ENCODE measurements at regions not wholly inside any gene's neighbourhood (a gene's known extent, or its start where the extent isn't known, plus 50 kb on each side); places are given as distances from the start of the nearest gene placed in this dataset.

- TF ChIP-seq USF2 (IDR thresholded peaks at IDR 0.05; ENCODE audit: low read length) (no peak), CTBP2 (IDR thresholded peaks at IDR 0.05; ENCODE audit: borderline replicate concordance, insufficient read depth, insufficient read length, low read length) (no peak), SUZ12 (IDR thresholded peaks at IDR 0.05; ENCODE audit: low read length) (no peak), KDM1A (IDR thresholded peaks at IDR 0.05; ENCODE audit: borderline replicate concordance, low read length) (no peak), CBX8 (IDR thresholded peaks at IDR 0.05; ENCODE audit: borderline replicate concordance, low read depth, low read length) (no peak), HDAC6 (IDR thresholded peaks at IDR 0.05; ENCODE audit: low read depth, low read length) (no peak), RAD21 (IDR thresholded peaks at IDR 0.05 in 1 of 2, conservative IDR thresholded peaks at IDR 0.05 in 1 of 2; ENCODE audit: low read depth in 2 of 2, low read length in 2 of 2) (no peak), JUN (IDR thresholded peaks at IDR 0.05; ENCODE audit: low read depth, low read length) (no peak)
Measured at GRCh38 chr2:65868177-65868576, 435.8 kb upstream of the SPRED2 start (continued).
